ENCODE measurements at regions not wholly inside any gene's neighbourhood (a gene's known extent, or its start where the extent isn't known, plus 50 kb on each side); places are given as distances from the start of the nearest gene placed in this dataset.
A peak's percentile ranks its signal among the peaks of the same experiment; 100 is the strongest.
"Not testable (repeated sequence)": the region's sequence is repeated elsewhere in the genome, so short reads cannot be mapped to it uniquely, and the experiment has no call there.

GRCh38 chr1:20413776-20414140 lies 72.3 kb downstream of the CAMK2N1 start:
- Mint-ChIP-seq H3K36me3 (ENCODE audit: low read depth) (no peaks in the 10 kb centered on the region), H3K27me3 (ENCODE audit: low read depth) (peaks cover 11% of the 10 kb centered on the region), H3K4me1 (ENCODE audit: low read depth) (no peaks in the 10 kb centered on the region), H3K4me3 (no peak overlapping the region), H3K9me3 (no peaks in the 10 kb centered on the region), H3K27ac (no peak overlapping the region)
- CTCF ChIA-PET: no interaction called here
- DNase-seq: no peak
- intact Hi-C loops (cut with micrococcal nuclease): no loop called here

GRCh38 chr1:20413136-20413775 lies 72.8 kb downstream of the CAMK2N1 start:
- Mint-ChIP-seq H3K4me3 (no peak overlapping the region), H3K4me1 (ENCODE audit: low read depth) (no peaks in the 10 kb centered on the region), H3K27ac (no peak overlapping the region), H3K9me3 (no peaks in the 10 kb centered on the region), H3K36me3 (ENCODE audit: low read depth) (no peaks in the 10 kb centered on the region), H3K27me3 (ENCODE audit: low read depth) (peaks cover 9% of the 10 kb centered on the region)
- intact Hi-C loops (cut with micrococcal nuclease): no loop called here
- CTCF ChIA-PET: no interaction called here
- no peak for DNase-seq

GRCh38 chr1:20411196-20411980 lies 74.6 kb downstream of the CAMK2N1 start:
- no peaks in the 10 kb centered on the region for H3K9me3 Mint-ChIP-seq
- intact Hi-C loops (cut with micrococcal nuclease): no loop called here
- no peak overlapping the region for H3K27ac Mint-ChIP-seq
- H3K4me1 Mint-ChIP-seq (ENCODE audit: low read depth): no peaks in the 10 kb centered on the region
- no peak overlapping the region for H3K4me3 Mint-ChIP-seq
- H3K27me3 Mint-ChIP-seq (ENCODE audit: low read depth): peaks cover 2% of the 10 kb centered on the region
- H3K36me3 Mint-ChIP-seq (ENCODE audit: low read depth): no peaks in the 10 kb centered on the region
- DNase-seq: peak; percentile 41
- CTCF ChIA-PET: no interaction called here

GRCh38 chr1:20410503-20410902 lies 75.5 kb downstream of the CAMK2N1 start:
- CTCF ChIA-PET: no interaction called here
- intact Hi-C loops (cut with micrococcal nuclease): no loop called here
- no peaks in the 10 kb centered on the region for H3K9me3 Mint-ChIP-seq

GRCh38 chr1:20409971-20410370 lies 76.0 kb downstream of the CAMK2N1 start:
- H3K9me3 Mint-ChIP-seq: no peaks in the 10 kb centered on the region
- H3K4me3 Mint-ChIP-seq: no peak overlapping the region
- intact Hi-C loops (cut with micrococcal nuclease): no loop called here
- CTCF ChIA-PET: no interaction called here
- peaks cover 9% of the 10 kb centered on the region for H3K27me3 Mint-ChIP-seq (ENCODE audit: low read depth)
- no peak overlapping the region for H3K27ac Mint-ChIP-seq
- DNase-seq: no peak
- H3K36me3 Mint-ChIP-seq (ENCODE audit: low read depth): no peaks in the 10 kb centered on the region
- H3K4me1 Mint-ChIP-seq (ENCODE audit: low read depth): no peaks in the 10 kb centered on the region

More at GRCh38 chr1:20410503-20410902, 75.5 kb downstream of the CAMK2N1 start:
- no peak overlapping the region for H3K4me3 Mint-ChIP-seq
- no peak overlapping the region for H3K27ac Mint-ChIP-seq
- H3K4me1 Mint-ChIP-seq (ENCODE audit: low read depth): no peaks in the 10 kb centered on the region
- no peaks in the 10 kb centered on the region for H3K36me3 Mint-ChIP-seq (ENCODE audit: low read depth)
- H3K27me3 Mint-ChIP-seq (ENCODE audit: low read depth): peaks cover 6% of the 10 kb centered on the region
- no peak for DNase-seq

GRCh38 chr1:20409012-20409411 lies 77.0 kb downstream of the CAMK2N1 start:
- H3K36me3 Mint-ChIP-seq (ENCODE audit: low read depth): no peaks in the 10 kb centered on the region
- CTCF ChIA-PET: no interaction called here

GRCh38 chr1:20408133-20408650 lies 77.8 kb downstream of the CAMK2N1 start:
- DNase-seq; CTCF ChIA-PET; H3K27ac Mint-ChIP-seq; intact Hi-C loops (cut with micrococcal nuclease); H3K4me3 Mint-ChIP-seq; H3K4me1 Mint-ChIP-seq (ENCODE audit: low read depth); H3K9me3 Mint-ChIP-seq; H3K36me3 Mint-ChIP-seq (ENCODE audit: low read depth): not testable (repeated sequence)
- peaks cover 17% of the 10 kb centered on the region for H3K27me3 Mint-ChIP-seq (ENCODE audit: low read depth)

More at GRCh38 chr1:20409012-20409411, 77.0 kb downstream of the CAMK2N1 start:
- no peak for DNase-seq
- no peaks in the 10 kb centered on the region for H3K4me1 Mint-ChIP-seq (ENCODE audit: low read depth)
- H3K27me3 Mint-ChIP-seq (ENCODE audit: low read depth): peaks cover 17% of the 10 kb centered on the region
- intact Hi-C loops (cut with micrococcal nuclease): no loop called here
- H3K4me3 Mint-ChIP-seq: no peak overlapping the region
- no peak overlapping the region for H3K27ac Mint-ChIP-seq
- H3K9me3 Mint-ChIP-seq: no peaks in the 10 kb centered on the region

- no peak overlapping the region for H3K27ac Mint-ChIP-seq
Observed at GRCh38 chr1:20405893-20406604, 80.0 kb downstream of the CAMK2N1 start.

GRCh38 chr1:20405051-20405754 lies 80.8 kb downstream of the CAMK2N1 start:
- H3K4me3 Mint-ChIP-seq: no peak overlapping the region
- no peaks in the 10 kb centered on the region for H3K36me3 Mint-ChIP-seq (ENCODE audit: low read depth)
- CTCF ChIA-PET: no interaction called here
- intact Hi-C loops (cut with micrococcal nuclease): no loop called here
- no peak for DNase-seq
- no peaks in the 10 kb centered on the region for H3K9me3 Mint-ChIP-seq
- no peaks in the 10 kb centered on the region for H3K4me1 Mint-ChIP-seq (ENCODE audit: low read depth)
- no peak overlapping the region for H3K27ac Mint-ChIP-seq
- peaks cover 28% of the 10 kb centered on the region for H3K27me3 Mint-ChIP-seq (ENCODE audit: low read depth)

More at GRCh38 chr1:20405893-20406604, 80.0 kb downstream of the CAMK2N1 start:
- DNase-seq: no peak
- H3K27me3 Mint-ChIP-seq (ENCODE audit: low read depth): peaks cover 26% of the 10 kb centered on the region
- H3K36me3 Mint-ChIP-seq (ENCODE audit: low read depth): no peaks in the 10 kb centered on the region
- intact Hi-C loops (cut with micrococcal nuclease): no loop called here
- no peak overlapping the region for H3K4me3 Mint-ChIP-seq
- H3K9me3 Mint-ChIP-seq: no peaks in the 10 kb centered on the region
- no peaks in the 10 kb centered on the region for H3K4me1 Mint-ChIP-seq (ENCODE audit: low read depth)
- CTCF ChIA-PET: no interaction called here

Measured in activated naive CD4-positive, alpha-beta T cell treated with anti-CD3 and anti-CD28 coated beads for 36 hours (primary cell).